IMR-90 (cell line): ENCODE measurements at regions not wholly inside any gene's neighbourhood (a gene's known extent, or its start where the extent isn't known, plus 50 kb on each side); places are given as distances from the start of the nearest gene placed in this dataset.

ENCODE experiments used
- ATAC-seq: fragments of 200-7000 bp; cut with Tn5 transposase; 2 replicates; pipeline ENCODE4 v1.9.1; 2020; ENCODE audit warnings: low read depth, mild to moderate bottlenecking, moderate library complexity
- BruUV-seq: library from RNA; stranded (reverse); fragments of 400-500 nt; replicated peaks from 2 replicates; lab custom pipeline; 2021; lab: Mats Ljungman, UMichigan
- CTCF ChIA-PET: fragments of 300-600 bp; formaldehyde crosslinking; extraction: SDS; loops from one replicate; lab custom pipeline; 2021; ENCODE audit warnings: antibody characterized with exemption; lab: Yijun Ruan, JAX
- POLR2A ChIA-PET: fragments of 300-600 bp; sonication (Branson Sonifier 250); formaldehyde crosslinking; loops from one replicate; lab custom pipeline; 2022; ENCODE audit warnings: antibody characterized with exemption; ENCODE audit not compliant: unreplicated experiment; lab: Charles Lee
- DNase-seq: peaks from one replicate; pipeline ENCODE4 v3.0.0; 2013
- H2AFZ ChIP-seq: replicated peaks from 2 replicates; pipeline ENCODE3; 2013; ENCODE audit warnings: low read length, mild to moderate bottlenecking; ENCODE audit not compliant: poor library complexity
- H2AK5ac ChIP-seq: 2 replicates; pipeline ENCODE4 v1.6.1; 2013; ENCODE audit warnings: low read depth, low read length, inconsistent platforms
- H2AK9ac ChIP-seq: replicated peaks from 2 replicates; pipeline ENCODE3; 2013; ENCODE audit warnings: mild to moderate bottlenecking, low read depth, low read length, moderate library complexity; ENCODE audit not compliant: poor library complexity
- H2BK120ac ChIP-seq: 2 replicates; pipeline ENCODE4 v1.6.1; 2013; ENCODE audit warnings: low read depth, low read length, inconsistent platforms
- H2BK15ac ChIP-seq: 3 replicates; pipeline ENCODE4 v1.6.1; 2013; ENCODE audit warnings: low read depth, low read length, inconsistent platforms
- H2BK20ac ChIP-seq: 2 replicates; pipeline ENCODE4 v1.6.1; 2013; ENCODE audit warnings: low read depth, mild to moderate bottlenecking, inconsistent platforms, low read length, moderate library complexity
- H2BK5ac ChIP-seq: 2 replicates; pipeline ENCODE4 v1.6.1; 2013; ENCODE audit warnings: mild to moderate bottlenecking, low read depth, low read length, inconsistent platforms; ENCODE audit not compliant: poor library complexity, severe bottlenecking
- H3K14ac ChIP-seq: replicated peaks from 2 replicates; pipeline ENCODE4 v1.6.1; 2013; ENCODE audit warnings: low read depth, low read length, inconsistent platforms
- H3K18ac ChIP-seq: 2 replicates; pipeline ENCODE4 v1.6.1; 2013; ENCODE audit warnings: low read depth, low read length, control low read depth
- H3K23ac ChIP-seq: 2 replicates; pipeline ENCODE4 v1.6.1; 2013; ENCODE audit warnings: low read depth, low read length, inconsistent platforms
- H3K27ac ChIP-seq: 2 replicates; pipeline ENCODE4 v1.5.1; 2013; ENCODE audit warnings: mild to moderate bottlenecking, control low read depth, low read length; ENCODE audit not compliant: insufficient read depth
- H3K27me3 ChIP-seq: 2 replicates; pipeline ENCODE4 v1.6.1; 2013; ENCODE audit warnings: low read length; ENCODE audit not compliant: control insufficient read depth, insufficient read depth
- H3K36me3 ChIP-seq: 2 replicates; pipeline ENCODE4 v1.6.1; 2013; ENCODE audit warnings: low read length, mixed read lengths; ENCODE audit not compliant: control insufficient read depth, insufficient read depth
- H3K4ac ChIP-seq: 2 replicates; pipeline ENCODE4 v1.6.1; 2013; ENCODE audit warnings: low read depth, low read length, inconsistent platforms
- H3K4me1 ChIP-seq: 2 replicates; pipeline ENCODE4 v1.6.1; 2013; ENCODE audit warnings: low read length, mixed read lengths; ENCODE audit not compliant: control insufficient read depth, insufficient read depth
- H3K4me2 ChIP-seq: 2 replicates; pipeline ENCODE4 v1.6.1; 2013; ENCODE audit warnings: low read depth, mild to moderate bottlenecking, control low read depth, low read length, moderate library complexity
- H3K4me3 ChIP-seq: 2 replicates; pipeline ENCODE4 v1.5.1; 2013; ENCODE audit warnings: low read depth, mild to moderate bottlenecking, control low read depth, low read length, moderate library complexity; ENCODE audit not compliant: insufficient read depth
- H3K56ac ChIP-seq: 2 replicates; pipeline ENCODE4 v1.6.1; 2013; ENCODE audit warnings: low read length, inconsistent platforms; ENCODE audit not compliant: insufficient read depth; ENCODE audit errors: extremely low read depth
- H3K79me1 ChIP-seq, 2 experiments: 2 replicates each; pipeline ENCODE4 v1.6.1; 2013; ENCODE audit warnings: low read length in 2 of 2, inconsistent platforms in 1 of 2, low read depth in 1 of 2
- H3K9ac ChIP-seq: 2 replicates; pipeline ENCODE4 v1.6.1; 2013; ENCODE audit warnings: low read depth, low read length, control low read depth
- H3K9me1 ChIP-seq: 2 replicates; pipeline ENCODE4 v1.6.1; 2013; ENCODE audit warnings: low read length, inconsistent platforms; ENCODE audit not compliant: insufficient read depth
- H3K9me3 ChIP-seq: 2 replicates; pipeline ENCODE4 v1.6.1; 2013; ENCODE audit warnings: low read length; ENCODE audit not compliant: control insufficient read depth, insufficient read depth
- H4K20me1 ChIP-seq: 2 replicates; pipeline ENCODE4 v1.6.1; 2013; ENCODE audit warnings: low read length, inconsistent platforms; ENCODE audit not compliant: insufficient read depth
- H4K5ac ChIP-seq: 2 replicates; pipeline ENCODE4 v1.6.1; 2013; ENCODE audit warnings: mild to moderate bottlenecking, low read depth, low read length, control low read depth
- H4K8ac ChIP-seq, 2 experiments: 2 replicates each; pipeline ENCODE4 v1.6.1; 2013; ENCODE audit warnings: low read depth in 2 of 2, low read length in 2 of 2, control low read depth in 1 of 2, inconsistent platforms in 1 of 2
- H4K91ac ChIP-seq: 2 replicates; pipeline ENCODE4 v1.6.1; 2013; ENCODE audit warnings: low read depth, low read length, inconsistent platforms; ENCODE audit not compliant: insufficient read depth
- BHLHE40 ChIP-seq: fragments of 150-350 bp; IDR thresholded peaks from 2 replicates; pipeline ENCODE4 v1.6.1; 2016; ENCODE audit warnings: mild to moderate bottlenecking, low read depth, low read length
- CEBPB ChIP-seq: IDR thresholded peaks from 2 replicates; pipeline ENCODE4 v1.6.1; 2012; ENCODE audit warnings: low read depth, low read length, improper control_type of control experiment
- CHD1 ChIP-seq: IDR thresholded peaks from 2 replicates; pipeline ENCODE4 v1.6.1; 2012; ENCODE audit warnings: low read depth, low read length, improper control_type of control experiment
- FOS ChIP-seq: fragments of 150-350 bp; IDR thresholded peaks from 2 replicates; pipeline ENCODE4 v1.6.1; 2016; ENCODE audit warnings: low read depth, low read length
- MAFK ChIP-seq: IDR thresholded peaks from 2 replicates; pipeline ENCODE4 v1.6.1; 2012; ENCODE audit warnings: low read depth, low read length, improper control_type of control experiment
- MAZ ChIP-seq: IDR thresholded peaks from 2 replicates; pipeline ENCODE4 v1.6.1; 2012; ENCODE audit warnings: low read depth, mild to moderate bottlenecking, low read length, improper control_type of control experiment, moderate library complexity, borderline replicate concordance
- MXI1 ChIP-seq: IDR thresholded peaks from 2 replicates; pipeline ENCODE4 v1.6.1; 2012; ENCODE audit warnings: low read depth, mild to moderate bottlenecking, low read length, moderate library complexity, borderline replicate concordance
- NFE2L2 ChIP-seq: fragments of 150-350 bp; IDR thresholded peaks from 2 replicates; pipeline ENCODE4 v1.6.1; 2016; ENCODE audit warnings: low read depth, mild to moderate bottlenecking, low read length
- POLR2A ChIP-seq: IDR thresholded peaks from 2 replicates; pipeline ENCODE4 v1.6.1; 2012; ENCODE audit warnings: mild to moderate bottlenecking, low read depth, low read length
- RAD21 ChIP-seq: IDR thresholded peaks from 2 replicates; pipeline ENCODE4 v1.6.1; 2012; ENCODE audit warnings: low read length, improper control_type of control experiment
- RCOR1 ChIP-seq: IDR thresholded peaks from 2 replicates; pipeline ENCODE4 v1.6.1; 2012; ENCODE audit warnings: mild to moderate bottlenecking, low read length, improper control_type of control experiment; ENCODE audit not compliant: insufficient replicate concordance
- RFX5 ChIP-seq: IDR thresholded peaks from 2 replicates; pipeline ENCODE4 v1.8.0; 2012; ENCODE audit warnings: low read depth, mild to moderate bottlenecking, low read length, moderate library complexity
- SMC3 ChIP-seq: fragments of 150-350 bp; IDR thresholded peaks from 2 replicates; pipeline ENCODE4 v1.6.1; 2016; ENCODE audit warnings: low read depth, mild to moderate bottlenecking, antibody characterized with exemption, low read length, moderate library complexity
- USF2 ChIP-seq: fragments of 150-350 bp; IDR thresholded peaks from 2 replicates; pipeline ENCODE4 v1.6.1; 2017; ENCODE audit warnings: mild to moderate bottlenecking, antibody characterized with exemption, low read length, low read depth
- whole genome bisulfite sequencing, 2 experiments: methylation state at CpG; one replicate each; pipeline versions ENCODE4 v1.1.5 to v1.1.7; 2013; ENCODE audit warnings: missing lambda C conversion rate in 2 of 2; ENCODE audit not compliant: insufficient read length in 1 of 2; ENCODE audit errors: extremely low coverage in 2 of 2; 5-methylcytosine and 5-hydroxymethylcytosine counted together
- dilution Hi-C: fragments of 300-500 bp; cut with HindIII; formaldehyde crosslinking; loops from one replicate; pipeline ENCODE4 v1.14.3; 2018; ENCODE audit warnings: low sequenced_read_pairs; ENCODE audit not compliant: unreplicated experiment
- in situ Hi-C: fragments of 300-500 bp; cut with MboI; formaldehyde crosslinking; loops from 3 replicates; pipeline ENCODE4 v1.14.3; 2019; ENCODE audit warnings: low sequenced_read_pairs, inconsistent platforms, mixed read lengths
- intact Hi-C: fragments of 100-400 bp; cut with micrococcal nuclease; formaldehyde crosslinking; loops from 2 replicates; pipeline ENCODE4 v1.10.0; 2022
- TF ChIP-seq, protein P1 (sequence below): conservative IDR thresholded peaks from 2 replicates; pipeline ENCODE4 v1.5.1; 2012; ENCODE audit warnings: mild to moderate bottlenecking, low read depth, low read length, improper control_type of control experiment
- TF ChIP-seq, protein P2 (sequence below): fragments of 150-350 bp; IDR thresholded peaks from 2 replicates; pipeline ENCODE4 v1.6.1; 2016; ENCODE audit warnings: low read depth, mild to moderate bottlenecking, low read length, moderate library complexity, borderline replicate concordance

DNA sequence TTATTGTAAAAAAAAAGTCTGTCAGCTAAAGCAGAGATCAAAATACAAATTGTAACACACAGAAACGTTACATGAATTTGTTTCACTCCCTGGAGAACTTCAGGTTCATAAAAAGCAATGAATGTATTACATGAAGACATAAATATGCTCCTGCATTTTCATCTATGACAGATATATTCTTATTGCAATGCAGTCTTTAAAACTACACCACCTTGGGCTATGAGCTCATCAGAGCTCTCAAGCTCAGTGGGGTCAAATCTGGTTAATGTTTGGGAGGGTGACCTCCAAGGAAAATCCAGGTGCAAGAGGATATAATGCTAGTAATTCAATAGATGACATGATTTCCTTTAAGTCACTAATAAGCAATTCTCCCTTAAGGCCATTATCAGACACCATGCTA, 606.8 kb downstream of the EPHA3 start:
- no peak for ATAC-seq
- Histone ChIP-seq H2AFZ (no peak overlapping the region), H2BK5ac (no peak overlapping the region), H3K27ac (no peak overlapping the region), H2AK9ac (no peak overlapping the region), H2BK15ac (no peak overlapping the region), H3K23ac (no peak overlapping the region), H2BK20ac (no peak overlapping the region), H3K18ac (no peak overlapping the region), H4K5ac (no peak overlapping the region), H2BK120ac (no peak overlapping the region), H3K9ac (no peak overlapping the region), H3K9me3 (no peaks in the 10 kb centered on the region), H3K56ac (no peak overlapping the region), H3K27me3 (no peaks in the 10 kb centered on the region), H4K20me1 (no peaks in the 10 kb centered on the region), H3K4me2 (no peak overlapping the region), H3K4ac (no peak overlapping the region), H3K4me3 (no peak overlapping the region), H3K79me1 (no peaks in the 10 kb centered on the region), H3K9me1 (no peaks in the 10 kb centered on the region), H4K91ac (no peak overlapping the region), H3K14ac (no peak overlapping the region), H3K4me1 (no peaks in the 10 kb centered on the region), H3K36me3 (no peaks in the 10 kb centered on the region), H4K8ac (no peak overlapping the region), H2AK5ac (no peak overlapping the region)
- intact Hi-C loops (no loop called here), dilution Hi-C loops (no loop called here), in situ Hi-C loops (no loop called here)
- TF ChIP-seq RCOR1 (no peak), CEBPB (no peak), MAZ (no peak), NFE2L2 (no peak), POLR2A (no peak), BHLHE40 (no peak), RFX5 (no peak), SMC3 (no peak), USF2 (no peak), RAD21 (no peak), FOS (no peak), MXI1 (no peak), CHD1 (no peak), MAFK (no peak)
- TF ChIP-seq, protein P1, sequence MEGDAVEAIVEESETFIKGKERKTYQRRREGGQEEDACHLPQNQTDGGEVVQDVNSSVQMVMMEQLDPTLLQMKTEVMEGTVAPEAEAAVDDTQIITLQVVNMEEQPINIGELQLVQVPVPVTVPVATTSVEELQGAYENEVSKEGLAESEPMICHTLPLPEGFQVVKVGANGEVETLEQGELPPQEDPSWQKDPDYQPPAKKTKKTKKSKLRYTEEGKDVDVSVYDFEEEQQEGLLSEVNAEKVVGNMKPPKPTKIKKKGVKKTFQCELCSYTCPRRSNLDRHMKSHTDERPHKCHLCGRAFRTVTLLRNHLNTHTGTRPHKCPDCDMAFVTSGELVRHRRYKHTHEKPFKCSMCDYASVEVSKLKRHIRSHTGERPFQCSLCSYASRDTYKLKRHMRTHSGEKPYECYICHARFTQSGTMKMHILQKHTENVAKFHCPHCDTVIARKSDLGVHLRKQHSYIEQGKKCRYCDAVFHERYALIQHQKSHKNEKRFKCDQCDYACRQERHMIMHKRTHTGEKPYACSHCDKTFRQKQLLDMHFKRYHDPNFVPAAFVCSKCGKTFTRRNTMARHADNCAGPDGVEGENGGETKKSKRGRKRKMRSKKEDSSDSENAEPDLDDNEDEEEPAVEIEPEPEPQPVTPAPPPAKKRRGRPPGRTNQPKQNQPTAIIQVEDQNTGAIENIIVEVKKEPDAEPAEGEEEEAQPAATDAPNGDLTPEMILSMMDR: no peak
- TF ChIP-seq, protein P2, sequence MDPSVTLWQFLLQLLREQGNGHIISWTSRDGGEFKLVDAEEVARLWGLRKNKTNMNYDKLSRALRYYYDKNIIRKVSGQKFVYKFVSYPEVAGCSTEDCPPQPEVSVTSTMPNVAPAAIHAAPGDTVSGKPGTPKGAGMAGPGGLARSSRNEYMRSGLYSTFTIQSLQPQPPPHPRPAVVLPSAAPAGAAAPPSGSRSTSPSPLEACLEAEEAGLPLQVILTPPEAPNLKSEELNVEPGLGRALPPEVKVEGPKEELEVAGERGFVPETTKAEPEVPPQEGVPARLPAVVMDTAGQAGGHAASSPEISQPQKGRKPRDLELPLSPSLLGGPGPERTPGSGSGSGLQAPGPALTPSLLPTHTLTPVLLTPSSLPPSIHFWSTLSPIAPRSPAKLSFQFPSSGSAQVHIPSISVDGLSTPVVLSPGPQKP: no peak
- POLR2A ChIA-PET: no interaction called here
- CTCF ChIA-PET: no interaction called here
- no peak for DNase-seq
- no CpG with 5 or more reads among the region's 1 CpG for WGBS, 2 experiments
- no TSS peak for BruUV-seq
